HEK293 (cell line): ENCODE measurements at regions not wholly inside any gene's neighbourhood (a gene's known extent, or its start where the extent isn't known, plus 50 kb on each side); places are given as distances from the start of the nearest gene placed in this dataset.

Experiments
- CTCF ChIA-PET: fragments of 350-600 bp; formaldehyde crosslinking; extraction: SDS; loops from one replicate; lab custom pipeline; 2021; ENCODE audit warnings: antibody characterized with exemption; lab: Yijun Ruan, JAX
- POLR2A ChIA-PET: fragments of 300-600 bp; formaldehyde crosslinking; extraction: SDS; loops from one replicate; lab custom pipeline; 2020; ENCODE audit warnings: antibody characterized with exemption, inconsistent platforms; lab: Yijun Ruan, JAX
- H3K27ac ChIP-seq: fragments of 200-500 bp; sonication (Bioruptor generic); 2 replicates; pipeline ENCODE4 v1.5.1; 2014; ENCODE audit warnings: low read depth, low read length, control low read depth, inconsistent platforms; ENCODE audit errors: extremely low read depth
- H3K36me3 ChIP-seq, 2 experiments: fragments of 200-500 bp in 1 of 2; sonication (Bioruptor generic) in 1 of 2; 1 replicate in 1 of 2; 2 replicates in 1 of 2; pipeline ENCODE4 v1.5.1; 2014 to 2017; ENCODE audit warnings: inconsistent platforms in 2 of 2, low read length in 2 of 2; ENCODE audit not compliant: control insufficient read depth in 2 of 2, insufficient read depth in 1 of 2
- H3K4me1 ChIP-seq: fragments of 200-500 bp; sonication (Bioruptor generic); 2 replicates; pipeline ENCODE4 v1.5.1; 2014; ENCODE audit warnings: mild to moderate bottlenecking, low read length, inconsistent platforms; ENCODE audit not compliant: control insufficient read depth, insufficient read depth
- H3K4me3 ChIP-seq: 2 replicates; pipeline ENCODE4 v1.5.1; 2011; ENCODE audit warnings: low read depth, mild to moderate bottlenecking, control low read depth, low read length, moderate library complexity
- H3K9me3 ChIP-seq: fragments of 200-500 bp; sonication (Bioruptor generic); 2 replicates; pipeline ENCODE4 v1.5.1; 2014; ENCODE audit warnings: low read depth, low read length, inconsistent platforms; ENCODE audit not compliant: control insufficient read depth, insufficient read depth
- EGR2 ChIP-seq: fragments of 450-650 bp; formaldehyde crosslinking; IDR thresholded peaks from 2 replicates; pipeline ENCODE4 v1.5.1; 2016; ENCODE audit warnings: low read depth, missing biosample characterization, missing genetic modification characterization
- HOXD13 ChIP-seq: sonication (generic); formaldehyde crosslinking; IDR thresholded peaks from 2 replicates; pipeline ENCODE4 v1.8.0; 2022; ENCODE audit warnings: missing genetic modification reagents, borderline replicate concordance
- KLF16 ChIP-seq: fragments of 450-650 bp; formaldehyde crosslinking; IDR thresholded peaks from 2 replicates; pipeline ENCODE4 v1.5.1; 2017; ENCODE audit warnings: missing biosample characterization, missing genetic modification characterization
- RBAK ChIP-seq: fragments of 450-650 bp; formaldehyde crosslinking; IDR thresholded peaks from 2 replicates; pipeline ENCODE4 v1.5.1; 2016; ENCODE audit warnings: missing biosample characterization, missing genetic modification characterization
- SP7 ChIP-seq: fragments of 450-650 bp; formaldehyde crosslinking; IDR thresholded peaks from 2 replicates; pipeline ENCODE4 v1.5.1; 2016; ENCODE audit warnings: missing biosample characterization, missing genetic modification characterization
- ZNF112 ChIP-seq: fragments of 450-650 bp; formaldehyde crosslinking; IDR thresholded peaks from 2 replicates; pipeline ENCODE4 v1.5.0; 2017; ENCODE audit warnings: missing biosample characterization, missing genetic modification characterization
- ZNF155 ChIP-seq: fragments of 450-650 bp; formaldehyde crosslinking; IDR thresholded peaks from 2 replicates; pipeline ENCODE4 v1.5.1; 2016; ENCODE audit warnings: missing biosample characterization, missing genetic modification characterization
- ZNF202 ChIP-seq: fragments of 450-650 bp; formaldehyde crosslinking; IDR thresholded peaks from 2 replicates; pipeline ENCODE4 v1.5.1; 2016; ENCODE audit warnings: missing biosample characterization, missing genetic modification characterization, borderline replicate concordance
- ZNF391 ChIP-seq: fragments of 450-650 bp; formaldehyde crosslinking; IDR thresholded peaks from 2 replicates; pipeline ENCODE4 v1.5.1; 2016; ENCODE audit warnings: low read depth, missing biosample characterization, missing genetic modification characterization, borderline replicate concordance
- ZNF521 ChIP-seq: fragments of 450-650 bp; formaldehyde crosslinking; IDR thresholded peaks from 2 replicates; pipeline ENCODE4 v1.5.1; 2017; ENCODE audit warnings: missing biosample characterization, mild to moderate bottlenecking, missing genetic modification characterization
- ZNF600 ChIP-seq: fragments of 450-650 bp; formaldehyde crosslinking; IDR thresholded peaks from 2 replicates; pipeline ENCODE4 v1.5.1; 2016; ENCODE audit warnings: missing biosample characterization, missing genetic modification characterization
- ZNF623 ChIP-seq: fragments of 450-650 bp; formaldehyde crosslinking; IDR thresholded peaks from 2 replicates; pipeline ENCODE4 v1.5.1; 2016; ENCODE audit warnings: missing biosample characterization, missing genetic modification characterization
- ZNF701 ChIP-seq: fragments of 450-650 bp; formaldehyde crosslinking; IDR thresholded peaks from 2 replicates; pipeline ENCODE4 v1.5.1; 2016; ENCODE audit warnings: missing biosample characterization, missing genetic modification characterization
- ZNF777 ChIP-seq: fragments of 450-650 bp; formaldehyde crosslinking; IDR thresholded peaks from 2 replicates; pipeline ENCODE4 v1.5.1; 2017; ENCODE audit warnings: missing biosample characterization, missing genetic modification characterization, borderline replicate concordance
- ZNF837 ChIP-seq: fragments of 450-650 bp; formaldehyde crosslinking; IDR thresholded peaks from 2 replicates; pipeline ENCODE4 v1.5.1; 2016; ENCODE audit warnings: missing biosample characterization, missing genetic modification characterization
- ZSCAN16 ChIP-seq: fragments of 450-650 bp; formaldehyde crosslinking; IDR thresholded peaks from 2 replicates; pipeline ENCODE4 v1.5.1; 2016; ENCODE audit warnings: missing biosample characterization, missing genetic modification characterization
- ZXDB ChIP-seq: fragments of 450-650 bp; formaldehyde crosslinking; IDR thresholded peaks from 2 replicates; pipeline ENCODE4 v1.5.1; 2016; ENCODE audit warnings: missing biosample characterization, missing genetic modification characterization
- TF ChIP-seq, protein P1 (sequence below): fragments of 450-650 bp; formaldehyde crosslinking; IDR thresholded peaks from 2 replicates; pipeline ENCODE4 v1.5.1; 2016; ENCODE audit warnings: missing biosample characterization, missing genetic modification characterization
- TF ChIP-seq, protein P2 (sequence below): fragments of 450-650 bp; formaldehyde crosslinking; IDR thresholded peaks from 2 replicates; pipeline ENCODE4 v1.5.1; 2016; ENCODE audit warnings: missing biosample characterization, missing genetic modification characterization, low read depth
- TF ChIP-seq, protein P3 (sequence below): fragments of 450-650 bp; formaldehyde crosslinking; IDR thresholded peaks from 2 replicates; pipeline ENCODE4 v1.5.1; 2017; ENCODE audit warnings: missing biosample characterization, missing genetic modification characterization
- TF ChIP-seq, protein P4 (sequence below): fragments of 450-650 bp; IDR thresholded peaks from 2 replicates; pipeline ENCODE4 v1.5.1; 2018; ENCODE audit warnings: missing biosample characterization, missing genetic modification characterization
- TF ChIP-seq, protein P5 (sequence below): fragments of 450-650 bp; formaldehyde crosslinking; IDR thresholded peaks from 2 replicates; pipeline ENCODE4 v1.5.1; 2016; ENCODE audit warnings: missing biosample characterization, missing genetic modification characterization, borderline replicate concordance

DNA sequence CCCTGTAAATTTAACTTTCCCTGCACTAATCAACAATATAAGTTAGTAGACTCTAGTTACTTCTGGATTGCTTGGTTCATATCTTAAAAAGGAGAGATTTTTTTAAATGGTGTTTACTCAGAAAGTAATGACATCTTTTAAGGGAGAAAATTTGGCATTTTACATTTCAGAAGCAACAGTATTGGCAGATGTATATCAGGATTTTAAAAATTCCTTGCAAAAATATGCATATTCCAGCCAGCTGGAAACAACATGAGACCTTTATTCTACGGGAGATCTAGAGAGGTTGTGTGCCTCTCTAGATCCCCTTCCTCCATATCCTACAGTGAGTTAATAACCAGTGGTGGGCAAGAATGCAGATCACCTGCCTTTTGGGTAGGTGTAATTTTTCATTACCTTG lies 848.2 kb downstream of the USP25 start:
- Histone ChIP-seq H3K9me3 (no peaks in the 10 kb centered on the region), H3K4me3 (no peak overlapping the region), H3K36me3 (no peaks in the 10 kb centered on the region), H3K27ac (no peak overlapping the region), H3K4me1 (peaks cover 11% of the 10 kb centered on the region; the same call in 1 of the 2 replicates)
- ChIA-PET CTCF (no interaction called here), POLR2A (no interaction called here)
- TF ChIP-seq ZNF837 (tag by site-specific recombination) (no peak), ZXDB (tag by site-specific recombination) (no peak), ZNF600 (tag by site-specific recombination) (no peak), ZNF202 (tag by site-specific recombination) (no peak), HOXD13 (no peak), SP7 (no peak), ZNF155 (tag by site-specific recombination) (no peak)
- TF ChIP-seq, protein P1, sequence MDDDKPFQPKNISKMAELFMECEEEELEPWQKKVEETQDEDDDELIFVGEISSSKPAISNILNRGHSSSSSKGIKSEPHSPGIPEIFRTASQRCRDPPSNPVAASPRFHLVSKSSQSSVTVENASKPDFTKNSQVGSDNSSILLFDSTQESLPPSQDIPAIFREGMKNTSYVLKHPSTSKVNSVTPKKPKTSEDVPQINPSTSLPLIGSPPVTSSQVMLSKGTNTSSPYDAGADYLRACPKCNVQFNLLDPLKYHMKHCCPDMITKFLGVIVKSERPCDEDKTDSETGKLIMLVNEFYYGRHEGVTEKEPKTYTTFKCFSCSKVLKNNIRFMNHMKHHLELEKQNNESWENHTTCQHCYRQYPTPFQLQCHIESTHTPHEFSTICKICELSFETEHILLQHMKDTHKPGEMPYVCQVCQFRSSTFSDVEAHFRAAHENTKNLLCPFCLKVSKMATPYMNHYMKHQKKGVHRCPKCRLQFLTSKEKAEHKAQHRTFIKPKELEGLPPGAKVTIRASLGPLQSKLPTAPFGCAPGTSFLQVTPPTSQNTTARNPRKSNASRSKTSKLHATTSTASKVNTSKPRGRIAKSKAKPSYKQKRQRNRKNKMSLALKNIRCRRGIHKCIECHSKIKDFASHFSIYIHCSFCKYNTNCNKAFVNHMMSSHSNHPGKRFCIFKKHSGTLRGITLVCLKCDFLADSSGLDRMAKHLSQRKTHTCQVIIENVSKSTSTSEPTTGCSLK (tag by site-specific recombination), result no peak

DNA sequence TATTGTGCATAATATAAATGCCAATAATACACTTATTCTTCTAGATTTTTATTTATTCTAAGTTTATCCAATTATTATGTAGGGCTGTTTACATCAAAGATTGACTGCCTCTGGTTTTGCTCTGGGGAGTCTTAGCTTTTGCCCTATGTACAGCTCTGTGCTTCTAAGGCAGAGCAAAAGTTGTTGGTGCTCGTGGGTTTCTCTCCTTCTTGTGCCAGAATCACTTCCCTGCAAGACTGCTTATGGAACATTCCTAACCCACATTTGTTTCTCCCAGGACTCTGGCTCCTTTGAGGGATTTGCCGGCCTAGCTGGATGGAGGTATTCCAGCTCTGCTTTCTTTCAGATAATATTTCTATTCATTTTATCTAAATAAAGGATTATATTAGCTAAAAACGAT lies 849.1 kb downstream of the USP25 start:
- POLR2A ChIA-PET, result no interaction called here
- TF ChIP-seq, protein P2, sequence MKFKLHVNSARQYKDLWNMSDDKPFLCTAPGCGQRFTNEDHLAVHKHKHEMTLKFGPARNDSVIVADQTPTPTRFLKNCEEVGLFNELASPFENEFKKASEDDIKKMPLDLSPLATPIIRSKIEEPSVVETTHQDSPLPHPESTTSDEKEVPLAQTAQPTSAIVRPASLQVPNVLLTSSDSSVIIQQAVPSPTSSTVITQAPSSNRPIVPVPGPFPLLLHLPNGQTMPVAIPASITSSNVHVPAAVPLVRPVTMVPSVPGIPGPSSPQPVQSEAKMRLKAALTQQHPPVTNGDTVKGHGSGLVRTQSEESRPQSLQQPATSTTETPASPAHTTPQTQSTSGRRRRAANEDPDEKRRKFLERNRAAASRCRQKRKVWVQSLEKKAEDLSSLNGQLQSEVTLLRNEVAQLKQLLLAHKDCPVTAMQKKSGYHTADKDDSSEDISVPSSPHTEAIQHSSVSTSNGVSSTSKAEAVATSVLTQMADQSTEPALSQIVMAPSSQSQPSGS (tag by site-specific recombination), result no peak
- no peak for TF ChIP-seq ZNF521 (tag by site-specific recombination)
- no peak for TF ChIP-seq ZNF623 (tag by site-specific recombination)
- TF ChIP-seq, all 188 proteins: peak for 0
- CTCF ChIA-PET, result interaction anchor here (0.5 to 1.2 kb wide), 3 partner anchors 9 to 685 kb away, joined by 3 read pairs; no protein-coding TSS in a partner anchor
- Histone ChIP-seq H3K36me3 (no peaks in the 10 kb centered on the region), H3K4me1 (peaks cover 11% of the 10 kb centered on the region; the same call in 1 of the 2 replicates), H3K27ac (no peak overlapping the region), H3K9me3 (no peaks in the 10 kb centered on the region), H3K4me3 (no peak overlapping the region)

DNA sequence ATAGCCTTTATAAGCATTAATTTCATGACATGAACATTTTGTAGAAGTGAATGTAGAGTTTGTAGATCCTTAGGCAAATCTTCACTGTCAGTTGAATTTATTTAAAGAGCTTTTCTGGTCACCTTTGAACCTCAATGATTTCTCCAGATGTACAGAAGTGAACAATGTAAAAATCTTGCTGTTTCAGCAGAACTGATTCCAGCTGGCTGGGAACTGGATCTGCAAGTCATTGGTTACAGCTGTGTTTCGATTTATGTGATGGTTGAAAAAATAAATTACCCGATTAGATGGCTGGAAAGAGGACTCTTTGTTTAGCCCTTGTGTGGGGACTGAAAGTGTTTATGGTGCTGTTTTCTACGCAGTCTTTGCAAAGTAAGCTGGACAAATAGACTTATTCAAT lies 849.8 kb downstream of the USP25 start:
- CTCF ChIA-PET, result interaction anchor here (1.1 to 1.2 kb wide), 2 partner anchors 8 to 363 kb away, joined by 3 read pairs; no protein-coding TSS in a partner anchor
- POLR2A ChIA-PET, result no interaction called here
- peaks cover 11% of the 10 kb centered on the region; the same call in 1 of the 2 replicates for H3K4me1 ChIP-seq
- H3K36me3 ChIP-seq, result no peaks in the 10 kb centered on the region
- H3K4me3 ChIP-seq, result no peak overlapping the region
- no peak overlapping the region for H3K27ac ChIP-seq
- TF ChIP-seq KLF16 (tag by site-specific recombination), result no peak
- TF ChIP-seq ZNF701 (tag by site-specific recombination), result no peak
- TF ChIP-seq, protein P3, sequence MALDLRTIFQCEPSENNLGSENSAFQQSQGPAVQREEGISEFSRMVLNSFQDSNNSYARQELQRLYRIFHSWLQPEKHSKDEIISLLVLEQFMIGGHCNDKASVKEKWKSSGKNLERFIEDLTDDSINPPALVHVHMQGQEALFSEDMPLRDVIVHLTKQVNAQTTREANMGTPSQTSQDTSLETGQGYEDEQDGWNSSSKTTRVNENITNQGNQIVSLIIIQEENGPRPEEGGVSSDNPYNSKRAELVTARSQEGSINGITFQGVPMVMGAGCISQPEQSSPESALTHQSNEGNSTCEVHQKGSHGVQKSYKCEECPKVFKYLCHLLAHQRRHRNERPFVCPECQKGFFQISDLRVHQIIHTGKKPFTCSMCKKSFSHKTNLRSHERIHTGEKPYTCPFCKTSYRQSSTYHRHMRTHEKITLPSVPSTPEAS (tag by site-specific recombination), result no peak
- TF ChIP-seq, protein P4, sequence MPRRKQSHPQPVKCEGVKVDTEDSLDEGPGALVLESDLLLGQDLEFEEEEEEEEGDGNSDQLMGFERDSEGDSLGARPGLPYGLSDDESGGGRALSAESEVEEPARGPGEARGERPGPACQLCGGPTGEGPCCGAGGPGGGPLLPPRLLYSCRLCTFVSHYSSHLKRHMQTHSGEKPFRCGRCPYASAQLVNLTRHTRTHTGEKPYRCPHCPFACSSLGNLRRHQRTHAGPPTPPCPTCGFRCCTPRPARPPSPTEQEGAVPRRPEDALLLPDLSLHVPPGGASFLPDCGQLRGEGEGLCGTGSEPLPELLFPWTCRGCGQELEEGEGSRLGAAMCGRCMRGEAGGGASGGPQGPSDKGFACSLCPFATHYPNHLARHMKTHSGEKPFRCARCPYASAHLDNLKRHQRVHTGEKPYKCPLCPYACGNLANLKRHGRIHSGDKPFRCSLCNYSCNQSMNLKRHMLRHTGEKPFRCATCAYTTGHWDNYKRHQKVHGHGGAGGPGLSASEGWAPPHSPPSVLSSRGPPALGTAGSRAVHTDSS (tag by site-specific recombination), result no peak
- no peak for TF ChIP-seq ZSCAN16 (tag by site-specific recombination)
- TF ChIP-seq RBAK, result no peak
- TF ChIP-seq ZNF391 (tag by site-specific recombination), result no peak
- TF ChIP-seq ZNF777 (tag by site-specific recombination), result no peak
- TF ChIP-seq EGR2 (tag by site-specific recombination), result no peak
- TF ChIP-seq, protein P5, sequence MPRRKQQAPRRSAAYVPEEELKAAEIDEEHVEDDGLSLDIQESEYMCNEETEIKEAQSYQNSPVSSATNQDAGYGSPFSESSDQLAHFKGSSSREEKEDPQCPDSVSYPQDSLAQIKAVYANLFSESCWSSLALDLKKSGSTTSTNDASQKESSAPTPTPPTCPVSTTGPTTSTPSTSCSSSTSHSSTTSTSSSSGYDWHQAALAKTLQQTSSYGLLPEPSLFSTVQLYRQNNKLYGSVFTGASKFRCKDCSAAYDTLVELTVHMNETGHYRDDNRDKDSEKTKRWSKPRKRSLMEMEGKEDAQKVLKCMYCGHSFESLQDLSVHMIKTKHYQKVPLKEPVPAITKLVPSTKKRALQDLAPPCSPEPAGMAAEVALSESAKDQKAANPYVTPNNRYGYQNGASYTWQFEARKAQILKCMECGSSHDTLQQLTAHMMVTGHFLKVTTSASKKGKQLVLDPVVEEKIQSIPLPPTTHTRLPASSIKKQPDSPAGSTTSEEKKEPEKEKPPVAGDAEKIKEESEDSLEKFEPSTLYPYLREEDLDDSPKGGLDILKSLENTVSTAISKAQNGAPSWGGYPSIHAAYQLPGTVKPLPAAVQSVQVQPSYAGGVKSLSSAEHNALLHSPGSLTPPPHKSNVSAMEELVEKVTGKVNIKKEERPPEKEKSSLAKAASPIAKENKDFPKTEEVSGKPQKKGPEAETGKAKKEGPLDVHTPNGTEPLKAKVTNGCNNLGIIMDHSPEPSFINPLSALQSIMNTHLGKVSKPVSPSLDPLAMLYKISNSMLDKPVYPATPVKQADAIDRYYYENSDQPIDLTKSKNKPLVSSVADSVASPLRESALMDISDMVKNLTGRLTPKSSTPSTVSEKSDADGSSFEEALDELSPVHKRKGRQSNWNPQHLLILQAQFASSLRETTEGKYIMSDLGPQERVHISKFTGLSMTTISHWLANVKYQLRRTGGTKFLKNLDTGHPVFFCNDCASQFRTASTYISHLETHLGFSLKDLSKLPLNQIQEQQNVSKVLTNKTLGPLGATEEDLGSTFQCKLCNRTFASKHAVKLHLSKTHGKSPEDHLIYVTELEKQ (tag by site-specific recombination), result no peak
- TF ChIP-seq ZNF112 (tag by site-specific recombination), result no peak
- no peaks in the 10 kb centered on the region for H3K9me3 ChIP-seq
